Fibroblast of villous mesenchyme (primary cell): ENCODE measurements at regions not wholly inside any gene's neighbourhood (a gene's known extent, or its start where the extent isn't known, plus 50 kb on each side); places are given as distances from the start of the nearest gene placed in this dataset.

Source experiments
- DNase-seq: peaks from one replicate; pipeline ENCODE4 v3.0.0-alpha.2; 2010; ENCODE audit warnings: low read depth
- H3K4me3 ChIP-seq: 2 replicates; pipeline ENCODE4 v1.5.1; 2011; ENCODE audit warnings: low read depth, mild to moderate bottlenecking, low read length
- CTCF ChIP-seq: IDR thresholded peaks from 2 replicates; pipeline ENCODE4 v1.5.1; 2012; ENCODE audit warnings: low read depth, mild to moderate bottlenecking, low read length; ENCODE audit not compliant: insufficient read depth

GRCh38 chr12:45584336-45584735, 145.2 kb upstream of the ARID2 start:
- no peak for TF ChIP-seq CTCF
- DNase-seq, result no peak
- no peak overlapping the region for H3K4me3 ChIP-seq

- no peak for DNase-seq
- H3K4me3 ChIP-seq, result no peak overlapping the region
- TF ChIP-seq CTCF, result no peak
Measured at GRCh38 chr12:45585522-45586230, 143.8 kb upstream of the ARID2 start.

GRCh38 chr12:45586486-45586885, 143.0 kb upstream of the ARID2 start:
- DNase-seq, result no peak
- no peak for TF ChIP-seq CTCF
- no peak overlapping the region for H3K4me3 ChIP-seq

GRCh38 chr12:45587012-45587411, 142.5 kb upstream of the ARID2 start:
- no peak overlapping the region for H3K4me3 ChIP-seq
- no peak for TF ChIP-seq CTCF
- no peak for DNase-seq

GRCh38 chr12:45587877-45588533, 141.5 kb upstream of the ARID2 start:
- DNase-seq, result no peak
- H3K4me3 ChIP-seq, result no peak overlapping the region
- no peak for TF ChIP-seq CTCF

- DNase-seq, result no peak
- TF ChIP-seq CTCF, result no peak
- no peak overlapping the region for H3K4me3 ChIP-seq
Measured at GRCh38 chr12:45590646-45591045, 138.9 kb upstream of the ARID2 start.
